Mucosa of rectum (tissue), 2 donors: ENCODE measurements at regions not wholly inside any gene's neighbourhood (a gene's known extent, or its start where the extent isn't known, plus 50 kb on each side); places are given as distances from the start of the nearest gene placed in this dataset.

ENCODE experiments used
- H3K27ac ChIP-seq, 2 donors: one replicate each; pipeline ENCODE4 v1.7.0; 2013; ENCODE audit warnings: inconsistent platforms in 2 of 2, low read depth in 2 of 2, low read length in 2 of 2
- H3K27me3 ChIP-seq, 2 donors: one replicate each; pipeline ENCODE4 v1.7.0; 2013; ENCODE audit warnings: low read length in 2 of 2; ENCODE audit not compliant: control insufficient read depth in 2 of 2, insufficient read depth in 2 of 2
- H3K36me3 ChIP-seq, 2 donors: one replicate each; pipeline ENCODE4 v1.7.0; 2013; ENCODE audit warnings: low read length in 2 of 2; ENCODE audit not compliant: control insufficient read depth in 2 of 2, insufficient read depth in 2 of 2
- H3K4me1 ChIP-seq, 2 donors: one replicate each; pipeline ENCODE4 v1.7.0; 2013; ENCODE audit warnings: low read length in 2 of 2, mild to moderate bottlenecking in 1 of 2; ENCODE audit not compliant: control insufficient read depth in 2 of 2, insufficient read depth in 2 of 2
- H3K4me3 ChIP-seq, 2 donors: one replicate each; pipeline ENCODE4 v1.7.0; 2013; ENCODE audit warnings: low read length in 2 of 2
- H3K9ac ChIP-seq, 2 donors: one replicate each; pipeline ENCODE4 v1.7.0; 2013; ENCODE audit warnings: low read length in 2 of 2, low read depth in 1 of 2, mild to moderate bottlenecking in 1 of 2
- H3K9me3 ChIP-seq, 2 donors: one replicate each; pipeline ENCODE4 v1.7.0; 2013; ENCODE audit warnings: low read length in 2 of 2; ENCODE audit not compliant: control insufficient read depth in 2 of 2
- donor health status: healthy.
- donor health status: Normal muscosa, but diverticular disease.

- Histone ChIP-seq H3K4me3 (no peak overlapping the region), H3K27ac (no peak overlapping the region), H3K9me3 (no peaks in the 10 kb centered on the region), H3K9ac (no peak overlapping the region), H3K27me3 (no peaks in the 10 kb centered on the region), H3K36me3 (no peaks in the 10 kb centered on the region), H3K4me1 (no peaks in the 10 kb centered on the region)
These were observed 1115.9 kb upstream of the ZEB2 start for GRCh38 chr2:145635706-145636427.

DNA sequence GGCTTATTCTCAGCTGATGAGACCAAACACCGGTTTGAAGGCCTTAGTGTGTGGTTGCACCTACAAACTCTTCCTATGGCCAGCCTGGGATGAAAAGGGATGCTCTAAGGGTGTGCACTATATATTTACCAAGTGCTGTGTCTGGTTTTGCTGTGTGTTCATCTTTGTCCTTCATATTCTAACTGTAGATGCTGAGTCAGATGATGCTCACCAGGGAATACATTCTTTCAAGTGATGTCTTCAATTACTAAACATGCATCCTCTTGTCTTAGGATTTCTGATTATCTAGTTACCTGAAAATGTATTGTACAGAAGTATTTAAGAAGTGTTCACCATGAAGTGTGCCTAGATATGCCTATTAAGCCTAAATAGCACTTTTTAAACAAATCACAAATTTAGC is 1111.6 kb upstream of the ZEB2 start:
- H3K27ac ChIP-seq = no peak overlapping the region
- no peaks in the 10 kb centered on the region for H3K36me3 ChIP-seq
- no peak overlapping the region for H3K4me3 ChIP-seq
- H3K27me3 ChIP-seq = no peaks in the 10 kb centered on the region
- H3K4me1 ChIP-seq = no peaks in the 10 kb centered on the region
- no peak overlapping the region for H3K9ac ChIP-seq
- no peaks in the 10 kb centered on the region for H3K9me3 ChIP-seq

DNA sequence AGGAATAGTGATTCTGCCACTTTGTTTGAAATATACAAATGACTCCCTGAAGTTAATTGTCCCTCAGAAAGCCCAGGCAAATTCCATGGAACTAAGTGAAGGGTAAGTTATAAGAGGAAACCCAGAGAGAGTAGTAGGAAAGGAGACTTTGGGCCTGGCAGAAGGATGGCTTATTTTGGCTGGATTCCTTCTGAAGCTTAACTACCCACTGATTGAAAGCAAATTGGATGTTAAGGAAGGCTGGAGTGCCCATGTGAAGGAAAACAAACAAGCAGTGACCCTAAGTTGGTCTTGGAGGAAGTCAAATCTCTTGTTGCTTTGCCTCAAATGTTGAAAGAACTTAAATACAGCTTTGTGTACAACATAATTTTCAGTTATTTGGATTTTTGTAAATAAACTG is 1106.4 kb upstream of the ZEB2 start:
- H3K4me1 ChIP-seq = no peaks in the 10 kb centered on the region
- no peak overlapping the region for H3K27ac ChIP-seq
- no peak overlapping the region for H3K4me3 ChIP-seq
- H3K9me3 ChIP-seq = no peaks in the 10 kb centered on the region
- H3K36me3 ChIP-seq = no peaks in the 10 kb centered on the region
- H3K9ac ChIP-seq = no peak overlapping the region
- H3K27me3 ChIP-seq = no peaks in the 10 kb centered on the region

GRCh38 chr2:145625111-145625510 is 1105.2 kb upstream of the ZEB2 start:
- H3K9ac ChIP-seq = no peak overlapping the region
- H3K9me3 ChIP-seq = no peaks in the 10 kb centered on the region
- H3K36me3 ChIP-seq = no peaks in the 10 kb centered on the region
- H3K27ac ChIP-seq = no peak overlapping the region
- H3K27me3 ChIP-seq = no peaks in the 10 kb centered on the region
- H3K4me3 ChIP-seq = no peak overlapping the region
- H3K4me1 ChIP-seq = no peaks in the 10 kb centered on the region

DNA sequence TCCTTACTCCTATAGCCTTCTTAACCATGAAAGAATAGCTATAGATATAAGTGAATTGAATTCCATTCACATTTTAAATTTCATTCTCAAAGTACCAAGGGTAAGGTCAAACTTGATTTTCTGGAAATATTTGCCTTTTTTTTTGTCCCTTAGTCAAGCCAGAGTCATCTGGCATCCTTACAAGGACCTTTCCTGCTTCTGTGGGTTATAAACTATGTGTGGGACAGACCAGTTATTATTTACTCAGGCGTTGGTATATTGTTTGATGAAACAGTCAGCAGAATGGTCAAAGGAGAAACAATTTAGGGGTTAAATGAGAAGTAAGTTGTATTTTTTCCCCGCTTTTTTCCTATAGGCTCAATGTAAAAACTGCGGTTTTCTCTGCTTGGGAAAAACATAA is 1103.2 kb upstream of the ZEB2 start:
- Histone ChIP-seq H3K4me1 (no peaks in the 10 kb centered on the region), H3K4me3 (no peak overlapping the region), H3K9ac (no peak overlapping the region), H3K36me3 (no peaks in the 10 kb centered on the region), H3K9me3 (no peaks in the 10 kb centered on the region), H3K27me3 (no peaks in the 10 kb centered on the region), H3K27ac (no peak overlapping the region)

DNA sequence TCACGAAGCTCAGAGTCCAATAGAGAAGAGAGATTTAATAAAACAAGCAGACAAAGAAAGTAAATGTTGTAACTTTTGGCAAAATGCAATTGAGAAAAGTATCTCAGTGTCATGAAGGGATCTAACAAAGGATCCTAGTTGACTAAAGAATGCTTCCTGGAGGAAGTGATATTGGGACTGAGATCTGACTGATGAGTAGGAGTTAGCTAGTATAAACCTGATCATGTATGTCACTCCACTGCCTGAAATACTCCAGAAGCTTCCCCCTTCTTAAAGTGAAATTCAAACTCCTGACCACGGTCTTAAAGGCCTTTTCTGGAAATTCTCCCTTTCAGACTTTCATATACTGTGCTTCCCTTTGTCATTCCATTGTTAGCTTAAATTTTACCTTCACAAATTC is 1102.4 kb upstream of the ZEB2 start:
- Histone ChIP-seq H3K9me3 (no peaks in the 10 kb centered on the region), H3K27me3 (no peaks in the 10 kb centered on the region), H3K4me1 (no peaks in the 10 kb centered on the region), H3K27ac (no peak overlapping the region), H3K4me3 (no peak overlapping the region), H3K9ac (no peak overlapping the region), H3K36me3 (no peaks in the 10 kb centered on the region)

DNA sequence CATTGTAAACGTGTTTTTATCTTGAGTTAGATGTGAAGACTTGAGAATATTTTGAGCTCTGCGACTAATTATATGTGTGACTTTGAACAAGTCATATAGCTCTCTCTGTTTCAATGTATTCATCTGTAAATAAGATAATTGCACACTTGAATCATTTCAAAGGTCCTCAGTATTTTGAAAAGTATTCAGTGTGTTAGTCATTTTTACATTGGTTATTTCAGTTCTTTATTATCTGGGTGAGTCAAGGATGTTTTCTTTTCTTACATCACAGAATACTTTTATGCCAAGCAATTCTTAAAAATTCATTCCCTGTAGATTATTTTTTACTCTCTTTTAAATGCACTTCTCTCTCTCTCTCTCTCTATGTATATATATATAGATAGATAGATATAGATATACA is 1098.0 kb upstream of the ZEB2 start:
- no peaks in the 10 kb centered on the region for H3K9me3 ChIP-seq
- no peak overlapping the region for H3K4me3 ChIP-seq
- no peaks in the 10 kb centered on the region for H3K36me3 ChIP-seq
- no peak overlapping the region for H3K9ac ChIP-seq
- H3K27ac ChIP-seq = no peak overlapping the region
- no peaks in the 10 kb centered on the region for H3K4me1 ChIP-seq
- no peaks in the 10 kb centered on the region for H3K27me3 ChIP-seq

- no peaks in the 10 kb centered on the region for H3K36me3 ChIP-seq
- H3K4me1 ChIP-seq = no peaks in the 10 kb centered on the region
- no peak overlapping the region for H3K27ac ChIP-seq
- H3K4me3 ChIP-seq = no peak overlapping the region
- no peaks in the 10 kb centered on the region for H3K9me3 ChIP-seq
- H3K27me3 ChIP-seq = no peaks in the 10 kb centered on the region
- no peak overlapping the region for H3K9ac ChIP-seq
These were observed 1097.5 kb upstream of the ZEB2 start for GRCh38 chr2:145617420-145617819.

DNA sequence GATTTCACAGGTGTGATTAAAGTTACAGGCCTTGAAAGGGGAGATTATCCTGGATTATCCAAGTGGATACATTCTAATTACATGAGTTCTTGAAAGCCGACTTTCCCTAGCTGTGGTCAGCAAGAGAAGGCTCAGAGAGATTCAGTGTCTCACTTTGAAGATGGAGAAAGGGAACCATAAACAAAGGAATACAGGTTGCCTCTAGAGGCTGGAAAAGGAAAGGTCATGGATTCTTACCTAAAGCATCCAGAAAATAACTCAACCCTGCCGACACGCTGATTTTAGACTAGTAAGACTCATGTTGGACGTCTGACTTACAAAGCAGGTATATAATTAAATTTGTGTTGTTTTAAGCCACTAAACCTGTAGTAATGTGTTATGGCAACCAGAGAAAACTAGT is 1095.7 kb upstream of the ZEB2 start:
- H3K9ac ChIP-seq = no peak overlapping the region
- H3K27me3 ChIP-seq = no peaks in the 10 kb centered on the region
- H3K4me1 ChIP-seq = no peaks in the 10 kb centered on the region
- no peak overlapping the region for H3K4me3 ChIP-seq
- no peaks in the 10 kb centered on the region for H3K36me3 ChIP-seq
- no peaks in the 10 kb centered on the region for H3K9me3 ChIP-seq
- no peak overlapping the region for H3K27ac ChIP-seq

DNA sequence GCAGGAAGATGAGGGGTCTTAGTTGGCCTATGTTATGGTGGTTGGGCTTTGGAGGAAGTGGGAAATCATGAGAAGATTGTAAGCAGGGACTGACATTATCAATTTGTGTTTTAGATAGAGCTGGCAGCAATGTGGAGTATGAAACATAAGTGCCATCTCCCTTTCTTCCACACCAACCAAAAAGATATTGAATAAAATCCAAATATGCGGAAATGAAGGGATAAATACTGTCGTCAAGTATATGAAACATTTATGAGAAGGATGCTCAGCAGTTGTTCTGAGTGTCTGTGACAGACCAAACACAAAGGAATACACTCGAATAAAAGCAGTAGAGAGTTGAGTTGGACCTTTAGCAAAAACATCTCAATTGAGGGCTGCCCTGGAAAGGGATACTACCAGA is 1090.0 kb upstream of the ZEB2 start:
- no peaks in the 10 kb centered on the region for H3K4me1 ChIP-seq

More for the DNA sequence above, 1090.0 kb upstream of the ZEB2 start:
- H3K9me3 ChIP-seq = no peaks in the 10 kb centered on the region
- H3K27me3 ChIP-seq = no peaks in the 10 kb centered on the region
- no peaks in the 10 kb centered on the region for H3K36me3 ChIP-seq
- no peak overlapping the region for H3K9ac ChIP-seq
- no peak overlapping the region for H3K27ac ChIP-seq
- no peak overlapping the region for H3K4me3 ChIP-seq
